ENCODE measurements at regions not wholly inside any gene's neighbourhood (a gene's known extent, or its start where the extent isn't known, plus 50 kb on each side); places are given as distances from the start of the nearest gene placed in this dataset.

- Histone ChIP-seq H3K4me3 (ENCODE audit: insufficient read depth, low read depth, low read length) (no peak overlapping the region), H3K27me3 (ENCODE audit: control insufficient read depth, insufficient read depth, low read length, poor library complexity, severe bottlenecking) (no peaks in the 10 kb centered on the region), H3K9me3 (ENCODE audit: control insufficient read depth, low read length) (no peaks in the 10 kb centered on the region), H3K36me3 (ENCODE audit: control insufficient read depth, insufficient read depth, low read length) (no peaks in the 10 kb centered on the region), H3K27ac (ENCODE audit: insufficient read depth, low read depth, low read length, poor library complexity, severe bottlenecking) (no peak overlapping the region), H3K4me1 (ENCODE audit: control insufficient read depth, insufficient read depth, low read length) (no peaks in the 10 kb centered on the region)
- 56 to 75% methylated on average over 2 to 4 of the region's 4 CpGs for WGBS, 2 experiments
Observed at GRCh38 chr2:173419506-173419905, 64.8 kb downstream of the CDCA7 start.

- H3K4me3 ChIP-seq (ENCODE audit: insufficient read depth, low read depth, low read length) = no peak overlapping the region
- H3K4me1 ChIP-seq (ENCODE audit: control insufficient read depth, insufficient read depth, low read length) = no peaks in the 10 kb centered on the region
- no peaks in the 10 kb centered on the region for H3K27me3 ChIP-seq (ENCODE audit: control insufficient read depth, insufficient read depth, low read length, poor library complexity, severe bottlenecking)
- H3K27ac ChIP-seq (ENCODE audit: insufficient read depth, low read depth, low read length, poor library complexity, severe bottlenecking) = no peak overlapping the region
- no peaks in the 10 kb centered on the region for H3K9me3 ChIP-seq (ENCODE audit: control insufficient read depth, low read length)
- WGBS, 2 experiments = 92 to 93% methylated on average over 2 of the region's 2 CpGs
- no peaks in the 10 kb centered on the region for H3K36me3 ChIP-seq (ENCODE audit: control insufficient read depth, insufficient read depth, low read length)
Observed at GRCh38 chr2:173424886-173425285, 70.2 kb downstream of the CDCA7 start.

GRCh38 chr2:173427887-173428668 is 73.4 kb downstream of the CDCA7 start:
- no peak overlapping the region for H3K4me3 ChIP-seq (ENCODE audit: insufficient read depth, low read depth, low read length)
- no peaks in the 10 kb centered on the region for H3K9me3 ChIP-seq (ENCODE audit: control insufficient read depth, low read length)
- WGBS, 2 experiments = 90 to 91% methylated on average over 6 of the region's 6 CpGs
- H3K4me1 ChIP-seq (ENCODE audit: control insufficient read depth, insufficient read depth, low read length) = no peaks in the 10 kb centered on the region
- no peak overlapping the region for H3K27ac ChIP-seq (ENCODE audit: insufficient read depth, low read depth, low read length, poor library complexity, severe bottlenecking)
- no peaks in the 10 kb centered on the region for H3K27me3 ChIP-seq (ENCODE audit: control insufficient read depth, insufficient read depth, low read length, poor library complexity, severe bottlenecking)
- H3K36me3 ChIP-seq (ENCODE audit: control insufficient read depth, insufficient read depth, low read length) = no peaks in the 10 kb centered on the region

- 83 to 86% methylated on average over 5 of the region's 5 CpGs for WGBS, 2 experiments
- no peaks in the 10 kb centered on the region for H3K4me1 ChIP-seq (ENCODE audit: control insufficient read depth, insufficient read depth, low read length)
- H3K27me3 ChIP-seq (ENCODE audit: control insufficient read depth, insufficient read depth, low read length, poor library complexity, severe bottlenecking) = no peaks in the 10 kb centered on the region
- no peaks in the 10 kb centered on the region for H3K9me3 ChIP-seq (ENCODE audit: control insufficient read depth, low read length)
- H3K36me3 ChIP-seq (ENCODE audit: control insufficient read depth, insufficient read depth, low read length) = no peaks in the 10 kb centered on the region
- no peak overlapping the region for H3K27ac ChIP-seq (ENCODE audit: insufficient read depth, low read depth, low read length, poor library complexity, severe bottlenecking)
- no peak overlapping the region for H3K4me3 ChIP-seq (ENCODE audit: insufficient read depth, low read depth, low read length)
Observed at GRCh38 chr2:173431191-173431590, 76.5 kb downstream of the CDCA7 start.

GRCh38 chr2:173432049-173432754 is 77.5 kb downstream of the CDCA7 start:
- Histone ChIP-seq H3K27ac (ENCODE audit: insufficient read depth, low read depth, low read length, poor library complexity, severe bottlenecking) (no peak overlapping the region), H3K27me3 (ENCODE audit: control insufficient read depth, insufficient read depth, low read length, poor library complexity, severe bottlenecking) (no peaks in the 10 kb centered on the region), H3K36me3 (ENCODE audit: control insufficient read depth, insufficient read depth, low read length) (no peaks in the 10 kb centered on the region), H3K4me1 (ENCODE audit: control insufficient read depth, insufficient read depth, low read length) (no peaks in the 10 kb centered on the region), H3K9me3 (ENCODE audit: control insufficient read depth, low read length) (no peaks in the 10 kb centered on the region), H3K4me3 (ENCODE audit: insufficient read depth, low read depth, low read length) (no peak overlapping the region)
- WGBS, 2 experiments = 90 to 91% methylated on average over 5 to 6 of the region's 7 CpGs

GRCh38 chr2:173434762-173435569 is 80.3 kb downstream of the CDCA7 start:
- H3K4me3 ChIP-seq (ENCODE audit: insufficient read depth, low read depth, low read length) = no peak overlapping the region
- no peaks in the 10 kb centered on the region for H3K4me1 ChIP-seq (ENCODE audit: control insufficient read depth, insufficient read depth, low read length)
- H3K36me3 ChIP-seq (ENCODE audit: control insufficient read depth, insufficient read depth, low read length) = no peaks in the 10 kb centered on the region
- 89 to 92% methylated on average over 4 to 5 of the region's 5 CpGs for WGBS, 2 experiments
- no peaks in the 10 kb centered on the region for H3K27me3 ChIP-seq (ENCODE audit: control insufficient read depth, insufficient read depth, low read length, poor library complexity, severe bottlenecking)
- no peaks in the 10 kb centered on the region for H3K9me3 ChIP-seq (ENCODE audit: control insufficient read depth, low read length)
- H3K27ac ChIP-seq (ENCODE audit: insufficient read depth, low read depth, low read length, poor library complexity, severe bottlenecking) = no peak overlapping the region

- no peak overlapping the region for H3K27ac ChIP-seq (ENCODE audit: insufficient read depth, low read depth, low read length, poor library complexity, severe bottlenecking)
- WGBS, 2 experiments = 94 to 98% methylated on average over 2 of the region's 2 CpGs
- no peaks in the 10 kb centered on the region for H3K36me3 ChIP-seq (ENCODE audit: control insufficient read depth, insufficient read depth, low read length)
- no peaks in the 10 kb centered on the region for H3K4me1 ChIP-seq (ENCODE audit: control insufficient read depth, insufficient read depth, low read length)
- H3K9me3 ChIP-seq (ENCODE audit: control insufficient read depth, low read length) = no peaks in the 10 kb centered on the region
- no peaks in the 10 kb centered on the region for H3K27me3 ChIP-seq (ENCODE audit: control insufficient read depth, insufficient read depth, low read length, poor library complexity, severe bottlenecking)
- H3K4me3 ChIP-seq (ENCODE audit: insufficient read depth, low read depth, low read length) = no peak overlapping the region
Observed at GRCh38 chr2:173435574-173435973, 80.9 kb downstream of the CDCA7 start.

- Histone ChIP-seq H3K27me3 (ENCODE audit: control insufficient read depth, insufficient read depth, low read length, poor library complexity, severe bottlenecking) (no peaks in the 10 kb centered on the region), H3K9me3 (ENCODE audit: control insufficient read depth, low read length) (no peaks in the 10 kb centered on the region)
- 71 to 100% methylated on average over 1 of the region's 2 CpGs for WGBS, 2 experiments
Observed at GRCh38 chr2:173436088-173436487, 81.4 kb downstream of the CDCA7 start.

GRCh38 chr2:173441222-173441621 is 86.5 kb downstream of the CDCA7 start:
- no peak overlapping the region for H3K27ac ChIP-seq (ENCODE audit: insufficient read depth, low read depth, low read length, poor library complexity, severe bottlenecking)
- no peaks in the 10 kb centered on the region for H3K27me3 ChIP-seq (ENCODE audit: control insufficient read depth, insufficient read depth, low read length, poor library complexity, severe bottlenecking)
- H3K4me1 ChIP-seq (ENCODE audit: control insufficient read depth, insufficient read depth, low read length) = peaks cover 3% of the 10 kb centered on the region
- H3K36me3 ChIP-seq (ENCODE audit: control insufficient read depth, insufficient read depth, low read length) = no peaks in the 10 kb centered on the region
- H3K9me3 ChIP-seq (ENCODE audit: control insufficient read depth, low read length) = no peaks in the 10 kb centered on the region
- H3K4me3 ChIP-seq (ENCODE audit: insufficient read depth, low read depth, low read length) = no peak overlapping the region

More at GRCh38 chr2:173436088-173436487, 81.4 kb downstream of the CDCA7 start:
- Histone ChIP-seq H3K36me3 (ENCODE audit: control insufficient read depth, insufficient read depth, low read length) (no peaks in the 10 kb centered on the region), H3K4me1 (ENCODE audit: control insufficient read depth, insufficient read depth, low read length) (no peaks in the 10 kb centered on the region), H3K4me3 (ENCODE audit: insufficient read depth, low read depth, low read length) (no peak overlapping the region), H3K27ac (ENCODE audit: insufficient read depth, low read depth, low read length, poor library complexity, severe bottlenecking) (no peak overlapping the region)

- WGBS, 2 experiments = 95 to 99% methylated on average over 2 of the region's 2 CpGs
- Histone ChIP-seq H3K9me3 (ENCODE audit: control insufficient read depth, low read length) (no peaks in the 10 kb centered on the region), H3K36me3 (ENCODE audit: control insufficient read depth, insufficient read depth, low read length) (no peaks in the 10 kb centered on the region), H3K27me3 (ENCODE audit: control insufficient read depth, insufficient read depth, low read length, poor library complexity, severe bottlenecking) (no peaks in the 10 kb centered on the region), H3K27ac (ENCODE audit: insufficient read depth, low read depth, low read length, poor library complexity, severe bottlenecking) (no peak overlapping the region), H3K4me3 (ENCODE audit: insufficient read depth, low read depth, low read length) (no peak overlapping the region), H3K4me1 (ENCODE audit: control insufficient read depth, insufficient read depth, low read length) (peaks cover 3% of the 10 kb centered on the region)
Observed at GRCh38 chr2:173442542-173442941, 87.9 kb downstream of the CDCA7 start.
